M059J (cell line): ENCODE measurements at regions not wholly inside any gene's neighbourhood (a gene's known extent, or its start where the extent isn't known, plus 50 kb on each side); places are given as distances from the start of the nearest gene placed in this dataset.

Experiments
- DNase-seq: peaks from one replicate; pipeline ENCODE4 v3.0.0-alpha.2; 2012; ENCODE audit warnings: low read depth

DNA sequence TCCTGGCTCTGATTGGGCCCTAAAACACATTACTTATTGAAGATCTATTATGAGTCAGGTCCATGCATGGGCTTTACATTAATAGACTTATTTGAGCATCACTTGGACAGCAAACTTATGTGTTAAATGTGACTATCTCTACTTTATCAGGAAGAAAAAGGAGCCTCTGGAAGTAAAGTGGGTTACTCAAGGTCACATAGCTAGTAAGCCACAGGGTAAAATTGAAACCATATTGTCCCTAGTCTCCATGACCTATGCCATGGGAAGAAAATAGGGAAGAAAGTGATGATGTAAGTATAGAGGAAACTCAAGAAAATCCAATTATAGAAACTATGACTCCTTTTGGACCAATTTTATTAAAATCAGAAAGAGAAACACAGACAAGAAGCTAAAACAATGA is 555.3 kb downstream of the NUF2 start:
- DNase-seq, result peak; percentile 40

GRCh38 chr1:163885510-163885909 is 563.8 kb downstream of the NUF2 start:
- DNase-seq, result no peak

- DNase-seq, result no peak
Observed at GRCh38 chr1:163896001-163896400, 574.2 kb downstream of the NUF2 start.

DNA sequence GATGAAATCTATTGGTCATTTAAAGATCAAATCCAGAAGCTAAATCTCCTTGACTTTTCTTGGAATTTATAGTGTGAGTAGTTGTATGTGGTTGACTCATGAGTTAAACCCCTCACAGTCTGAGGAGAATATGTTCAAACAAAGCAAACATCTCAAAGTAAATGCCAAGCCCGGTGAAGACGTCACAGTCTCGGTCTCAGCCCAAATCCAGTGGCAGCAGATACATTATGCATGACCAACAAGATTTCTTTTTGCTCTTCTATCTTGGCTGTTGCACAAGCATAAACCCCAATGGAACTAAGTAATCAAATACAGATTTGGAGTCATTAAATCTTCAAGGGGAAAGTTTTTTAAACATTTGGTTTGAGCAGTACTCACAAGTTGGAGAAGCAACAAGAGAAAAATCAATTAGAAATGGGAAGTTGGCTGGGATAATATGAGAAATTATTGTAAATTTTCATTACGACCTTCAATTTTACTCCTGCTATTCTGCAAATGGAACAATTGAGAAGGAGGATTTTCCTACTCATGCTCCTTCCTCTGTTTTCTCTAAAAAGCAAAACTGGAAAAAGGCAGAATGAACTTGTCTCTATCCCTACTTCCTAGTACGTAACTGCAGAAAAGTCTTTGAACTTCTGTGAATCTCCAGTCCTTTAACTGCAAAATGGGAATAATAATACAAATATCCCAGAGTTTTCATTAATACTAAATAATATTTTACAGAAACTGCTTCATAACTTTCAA is 575.8 kb downstream of the NUF2 start:
- no peak for DNase-seq

GRCh38 chr1:163906283-163906682 is 584.5 kb downstream of the NUF2 start:
- DNase-seq, result no peak

GRCh38 chr1:163912170-163912884 is 590.6 kb downstream of the NUF2 start:
- DNase-seq, result no peak

- no peak for DNase-seq
Observed at GRCh38 chr1:163914785-163915413, 593.1 kb downstream of the NUF2 start.

DNA sequence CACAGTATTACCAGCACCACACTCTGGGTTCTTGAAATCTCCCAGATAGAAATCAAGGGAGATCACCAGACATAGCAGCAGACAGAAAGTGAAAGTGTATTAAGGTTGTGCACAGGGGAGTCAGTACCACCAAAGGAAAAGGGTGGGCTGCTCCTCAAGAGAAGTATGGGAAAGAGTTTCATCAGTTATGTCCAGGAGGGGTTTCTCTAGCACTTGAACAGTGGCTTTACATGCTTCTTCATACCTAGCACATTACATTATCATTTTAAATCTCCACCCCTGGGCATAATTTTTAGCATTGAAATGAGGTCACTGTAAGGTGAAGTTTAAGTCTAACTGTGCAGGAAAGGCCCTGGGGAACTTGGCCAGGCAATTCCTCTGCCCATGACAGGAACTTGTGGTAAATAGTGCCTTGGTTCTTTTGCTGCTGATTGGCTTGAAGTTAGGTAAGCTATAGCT is 601.0 kb downstream of the NUF2 start:
- no peak for DNase-seq

DNA sequence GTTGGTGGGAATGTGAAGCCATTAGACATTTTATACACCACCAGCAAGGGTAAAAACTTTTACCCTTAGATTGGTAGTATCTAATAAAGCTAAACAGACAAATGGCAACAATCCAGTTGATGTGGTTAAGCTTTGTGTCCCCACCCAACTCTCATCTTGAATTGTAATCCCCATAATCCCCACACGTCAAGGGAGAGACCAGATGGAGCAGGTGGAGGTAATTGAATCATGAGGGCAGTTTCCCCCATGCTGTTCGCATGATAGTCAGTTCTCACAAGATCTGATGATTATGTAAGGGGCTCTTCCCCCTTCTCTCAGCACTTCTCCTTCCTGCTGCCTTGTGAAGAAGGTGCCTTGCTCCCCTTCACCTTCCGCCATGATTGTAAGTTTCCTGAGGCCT is 602.3 kb downstream of the NUF2 start:
- no peak for DNase-seq

DNA sequence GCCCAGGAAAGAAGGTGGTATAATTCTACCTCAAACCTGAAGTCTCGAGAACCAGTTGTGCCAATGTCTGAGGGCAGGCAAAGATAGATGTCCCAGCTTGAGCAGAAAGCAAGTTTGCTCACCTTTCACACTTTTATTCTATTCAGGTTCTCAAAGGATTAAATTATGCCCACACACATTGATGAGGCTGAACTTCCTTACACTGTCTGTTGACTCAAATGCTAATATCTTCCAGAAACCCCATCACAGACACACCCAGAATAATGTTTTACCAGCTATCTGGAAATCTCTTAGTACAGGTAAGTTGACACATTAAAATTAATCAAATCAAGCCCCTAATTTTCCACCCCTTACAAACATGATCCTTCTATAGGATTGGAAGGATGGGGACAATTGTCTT is 605.7 kb downstream of the NUF2 start:
- DNase-seq, result no peak

- no peak for DNase-seq
Observed at GRCh38 chr1:163928069-163928468, 606.3 kb downstream of the NUF2 start.

- DNase-seq, result no peak
Observed at GRCh38 chr1:163928651-163929050, 606.9 kb downstream of the NUF2 start.

DNA sequence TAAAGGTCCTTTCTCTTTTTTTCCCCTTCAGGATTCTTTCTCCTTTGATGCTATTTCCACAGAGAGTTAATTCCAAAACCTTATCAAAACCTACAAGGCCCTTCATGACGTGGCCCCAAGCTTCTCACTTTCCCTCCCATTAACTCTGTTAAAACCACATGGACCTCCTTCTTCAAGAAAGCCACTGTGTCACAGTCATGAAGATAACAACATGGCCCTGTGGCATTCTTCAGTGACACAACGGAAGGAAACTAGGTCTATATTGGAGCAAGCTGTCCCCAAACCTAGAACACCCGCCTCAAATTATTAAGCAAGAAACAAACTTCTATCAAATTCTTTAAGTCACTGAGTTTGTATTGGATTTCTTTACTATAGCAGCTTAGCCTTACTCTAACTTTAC is 611.1 kb downstream of the NUF2 start:
- no peak for DNase-seq

DNA sequence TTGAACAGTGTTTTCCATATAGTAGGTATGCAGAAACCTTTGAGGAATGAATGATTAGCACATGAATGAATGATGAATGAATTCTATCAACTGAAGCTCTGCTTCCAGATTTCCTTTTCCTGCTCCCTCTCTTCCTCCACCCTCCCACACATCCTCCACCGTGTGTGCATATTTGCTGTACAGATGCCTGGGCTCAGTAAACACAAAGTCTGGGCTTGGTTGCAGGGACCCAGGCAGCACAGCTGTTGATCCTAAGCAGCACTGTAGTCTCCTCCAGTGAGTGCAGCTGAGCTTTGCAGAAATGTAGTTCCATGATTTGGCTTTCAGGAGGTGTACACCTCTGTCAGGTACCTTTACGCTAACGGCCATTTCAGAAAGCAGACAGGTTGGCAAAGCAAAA is 611.7 kb downstream of the NUF2 start:
- no peak for DNase-seq

DNA sequence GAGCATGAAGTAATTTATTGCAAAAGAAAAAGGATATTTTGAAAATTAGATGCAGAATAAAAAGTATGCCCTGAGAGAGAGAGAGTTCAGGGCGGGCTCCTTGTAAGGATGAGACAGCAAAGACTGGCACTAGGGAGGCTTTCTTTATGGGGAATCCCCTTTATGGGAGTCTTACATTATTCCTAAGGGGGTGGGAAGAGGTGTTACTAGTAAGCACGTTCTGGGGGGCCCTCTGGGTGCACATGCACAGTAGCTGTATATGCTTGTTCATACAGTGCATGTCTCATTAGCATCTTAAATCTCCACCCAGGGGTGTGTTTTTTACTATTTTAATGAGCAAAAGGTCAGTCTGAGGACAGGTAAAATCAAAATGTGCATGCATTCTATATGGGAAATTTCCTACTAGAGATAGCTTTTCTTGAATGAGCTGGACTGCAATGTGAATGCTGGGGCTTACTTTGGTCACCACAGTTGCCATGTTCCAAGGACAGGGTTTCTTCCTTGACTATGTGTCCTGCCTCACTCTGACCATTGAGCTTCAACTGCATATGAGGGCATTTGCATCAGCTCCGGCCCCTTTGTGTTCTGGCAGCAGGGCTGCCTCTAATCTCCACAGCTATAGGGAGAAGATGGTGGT is 614.1 kb downstream of the NUF2 start:
- no peak for DNase-seq

DNA sequence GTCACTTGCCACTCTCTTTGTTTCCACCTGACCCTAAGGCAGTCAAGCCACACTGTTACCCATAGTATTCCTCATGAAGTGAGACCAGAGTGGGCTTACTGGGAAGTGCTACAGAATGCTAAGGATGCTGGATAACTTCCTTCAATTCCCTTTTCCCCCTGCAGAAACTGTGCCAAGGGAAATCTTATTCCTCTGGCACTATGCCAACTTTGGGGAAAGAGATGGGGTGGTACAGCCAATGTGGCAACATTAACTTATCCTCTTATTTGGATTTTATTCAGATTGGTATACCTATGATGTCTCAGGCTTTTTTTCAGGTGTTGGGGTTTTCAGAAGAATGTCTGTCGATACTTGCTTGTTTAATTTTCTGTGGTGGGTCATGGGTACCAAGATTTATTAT is 599.4 kb upstream of the PBX1 start:
- DNase-seq, result no peak

GRCh38 chr1:163970151-163970550 is 588.8 kb upstream of the PBX1 start:
- no peak for DNase-seq

DNA sequence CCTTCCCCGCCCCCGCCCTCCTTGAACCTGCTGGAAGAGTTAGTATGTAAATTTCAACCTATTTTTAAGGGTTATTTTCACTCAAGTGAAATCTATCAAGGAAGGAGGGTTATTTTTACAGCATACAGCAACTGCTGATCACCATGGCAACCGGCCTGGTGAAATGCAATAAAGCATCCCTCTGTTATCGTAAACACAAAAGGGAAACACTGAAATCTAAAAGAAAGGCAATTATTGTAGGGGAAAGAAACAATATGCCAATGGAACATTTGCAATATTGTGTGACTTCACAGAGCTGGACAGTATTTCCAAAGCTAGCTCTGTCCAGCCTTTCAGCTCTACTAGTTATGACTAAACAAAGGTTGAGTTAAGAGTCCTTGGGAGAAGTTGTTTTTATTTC is 588.3 kb upstream of the PBX1 start:
- DNase-seq, result no peak

- no peak for DNase-seq
Observed at GRCh38 chr1:163973586-163973985, 585.4 kb upstream of the PBX1 start.

DNA sequence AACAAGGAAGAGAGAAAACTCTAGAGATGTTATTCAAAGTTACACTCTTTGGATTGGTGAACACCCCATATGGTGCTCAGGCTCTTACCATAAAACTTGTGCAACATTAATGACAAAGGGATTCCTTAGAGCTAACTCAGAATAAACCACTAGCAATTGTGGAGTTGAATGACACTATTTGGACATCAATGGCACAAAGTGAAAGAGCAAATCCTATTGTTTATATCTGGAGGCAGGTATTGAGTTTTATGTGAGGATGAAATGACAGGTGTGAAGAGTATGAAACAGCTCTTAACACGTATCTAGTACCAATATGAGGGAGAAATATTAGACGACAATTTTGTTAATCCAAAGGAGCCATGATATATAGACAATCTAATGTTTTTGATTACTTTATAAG is 584.9 kb upstream of the PBX1 start:
- DNase-seq, result no peak

- no peak for DNase-seq
Observed at GRCh38 chr1:163980394-163980793, 578.6 kb upstream of the PBX1 start.

DNA sequence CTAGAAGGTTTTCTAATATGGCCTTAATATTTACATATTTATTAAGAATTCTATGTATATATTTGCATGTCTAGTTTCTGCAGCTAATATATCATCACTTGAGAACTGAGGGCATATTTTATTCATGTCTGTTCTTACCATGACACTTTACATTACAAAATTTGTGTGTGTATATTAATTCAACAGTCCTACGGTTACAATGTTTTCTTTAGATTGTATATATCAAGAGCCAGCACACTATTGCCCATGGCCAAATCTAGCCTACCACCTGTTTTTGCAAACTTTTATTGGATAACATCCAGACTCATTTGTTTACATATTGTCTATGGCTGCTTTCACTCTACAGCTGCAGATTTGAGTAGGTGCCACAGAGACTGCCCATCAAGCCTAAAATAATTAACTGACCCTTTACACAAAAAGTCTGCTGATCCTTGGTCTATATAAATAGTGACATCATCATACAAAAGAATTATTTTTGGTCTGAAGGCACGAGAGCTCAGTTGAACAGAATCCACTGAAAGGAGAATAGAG is 577.4 kb upstream of the PBX1 start:
- DNase-seq, result no peak
